SK-N-SH treated with all-trans-retinoic acid at 6 μM for 48 hours (cell line): ENCODE measurements at regions not wholly inside any gene's neighbourhood (a gene's known extent, or its start where the extent isn't known, plus 50 kb on each side); places are given as distances from the start of the nearest gene placed in this dataset.

Source experiments
- ATAC-seq: fragments of 200-7000 bp; cut with Tn5 transposase; 3 replicates; pipeline ENCODE4 v1.9.1; 2020; ENCODE audit warnings: mild to moderate bottlenecking, moderate library complexity
- ARNTL ChIP-seq: fragments of 450-650 bp; formaldehyde crosslinking; IDR thresholded peaks from 2 replicates; pipeline ENCODE4 v1.5.0; 2020; ENCODE audit warnings: low read depth, mild to moderate bottlenecking, moderate library complexity, borderline replicate concordance
- BACH2 ChIP-seq: fragments of 250-450 bp; sonication (Bioruptor Pico); IDR thresholded peaks from 2 replicates; pipeline ENCODE4 v1.9.0; 2021; ENCODE audit warnings: mild to moderate bottlenecking, borderline replicate concordance
- CREB5 ChIP-seq: fragments of 250-450 bp; sonication (Bioruptor Pico); IDR thresholded peaks from 2 replicates; pipeline ENCODE4 v1.5.1; 2020; ENCODE audit warnings: low read depth, mild to moderate bottlenecking, moderate library complexity
- CSRNP3 ChIP-seq: fragments of 250-450 bp; sonication (Bioruptor Pico); IDR thresholded peaks from 2 replicates; pipeline ENCODE4 v1.5.1; 2021; ENCODE audit warnings: mild to moderate bottlenecking, moderate library complexity
- ESRRG ChIP-seq: fragments of 250-450 bp; sonication (Bioruptor Pico); IDR thresholded peaks from 2 replicates; pipeline ENCODE4 v1.6.1; 2021; ENCODE audit warnings: mild to moderate bottlenecking
- GLIS3 ChIP-seq: fragments of 250-450 bp; sonication (Bioruptor Pico); IDR thresholded peaks from 2 replicates; pipeline ENCODE4 v1.5.0; 2020; ENCODE audit warnings: mild to moderate bottlenecking, moderate library complexity
- ISL1 ChIP-seq: fragments of 250-450 bp; sonication (Bioruptor Pico); IDR thresholded peaks from 2 replicates; pipeline ENCODE4 v2.1.2; 2022; ENCODE audit warnings: mild to moderate bottlenecking, moderate library complexity
- OSR1 ChIP-seq: fragments of 250-450 bp; sonication (Bioruptor Pico); IDR thresholded peaks from 2 replicates; pipeline ENCODE4 v1.8.0; 2022; ENCODE audit warnings: moderate library complexity, mild to moderate bottlenecking, inconsistent platforms
- POU6F1 ChIP-seq: fragments of 250-450 bp; sonication (Bioruptor Pico); IDR thresholded peaks from 2 replicates; pipeline ENCODE4 v1.8.0; 2021; ENCODE audit warnings: low read depth, mild to moderate bottlenecking, moderate library complexity, borderline replicate concordance
- PPARA ChIP-seq: fragments of 250-450 bp; sonication (Bioruptor Pico); IDR thresholded peaks from 2 replicates; pipeline ENCODE4 v1.5.0; 2020; ENCODE audit warnings: mild to moderate bottlenecking, borderline replicate concordance
- RARB ChIP-seq: fragments of 250-450 bp; sonication (Bioruptor Pico); IDR thresholded peaks from 2 replicates; pipeline ENCODE4 v1.8.0; 2021; ENCODE audit warnings: mild to moderate bottlenecking, moderate library complexity
- SNAI2 ChIP-seq: fragments of 250-450 bp; sonication (Bioruptor Pico); IDR thresholded peaks from 2 replicates; pipeline ENCODE4 v1.5.0; 2020; ENCODE audit warnings: mild to moderate bottlenecking, moderate library complexity
- TCF4 ChIP-seq: fragments of 250-450 bp; sonication (Bioruptor Pico); IDR thresholded peaks from 2 replicates; pipeline ENCODE4 v1.8.0; 2021; ENCODE audit warnings: mild to moderate bottlenecking, moderate library complexity, borderline replicate concordance
- TOX ChIP-seq: fragments of 250-450 bp; sonication (Bioruptor Pico); IDR thresholded peaks from 2 replicates; pipeline ENCODE4 v1.8.0; 2021; ENCODE audit warnings: mild to moderate bottlenecking, moderate library complexity, borderline replicate concordance
- TSHZ2 ChIP-seq: fragments of 250-450 bp; sonication (Bioruptor Pico); IDR thresholded peaks from 2 replicates; pipeline ENCODE4 v1.5.0; 2020; ENCODE audit warnings: mild to moderate bottlenecking, moderate library complexity
- ZC3H10 ChIP-seq: fragments of 250-450 bp; sonication (Bioruptor Pico); IDR thresholded peaks from 2 replicates; pipeline ENCODE4 v1.5.1; 2021; ENCODE audit warnings: mild to moderate bottlenecking, moderate library complexity
- ZFP30 ChIP-seq: fragments of 450-650 bp; formaldehyde crosslinking; IDR thresholded peaks from 2 replicates; pipeline ENCODE4 v1.5.0; 2022; ENCODE audit warnings: mild to moderate bottlenecking, moderate library complexity
- ZNF565 ChIP-seq: fragments of 450-650 bp; formaldehyde crosslinking; conservative IDR thresholded peaks from 2 replicates; pipeline ENCODE4 v1.5.0; 2020; ENCODE audit warnings: low read depth, mild to moderate bottlenecking, moderate library complexity
- ZNF70 ChIP-seq: fragments of 450-650 bp; formaldehyde crosslinking; IDR thresholded peaks from 2 replicates; pipeline ENCODE4 v1.5.0; 2020; ENCODE audit warnings: mild to moderate bottlenecking, moderate library complexity
- ZNF8 ChIP-seq: fragments of 450-650 bp; formaldehyde crosslinking; IDR thresholded peaks from 2 replicates; pipeline ENCODE4 v1.5.0; 2020; ENCODE audit warnings: mild to moderate bottlenecking, moderate library complexity
- TF ChIP-seq, protein P1 (sequence below): fragments of 250-450 bp; sonication (Bioruptor Pico); IDR thresholded peaks from 2 replicates; pipeline ENCODE4 v1.8.0; 2020; ENCODE audit warnings: mild to moderate bottlenecking, moderate library complexity, borderline replicate concordance

GRCh38 chr4:189362364-189362763 lies 578.3 kb upstream of the FRG1 start (continued):
- TF ChIP-seq ZNF8 (CRISPR knock-in tag), result no peak

GRCh38 chr4:189364032-189364449 lies 576.6 kb upstream of the FRG1 start:
- no peak for ATAC-seq
- TF ChIP-seq ARNTL (CRISPR knock-in tag), result no peak
- no peak for TF ChIP-seq ESRRG
- TF ChIP-seq TCF4 (CRISPR knock-in tag), result no peak
- TF ChIP-seq CSRNP3 (CRISPR knock-in tag), result no peak
- TF ChIP-seq ZFP30, result no peak
- no peak for TF ChIP-seq BACH2 (CRISPR knock-in tag)
- no peak for TF ChIP-seq TSHZ2 (CRISPR knock-in tag)
- no peak for TF ChIP-seq SNAI2 (CRISPR knock-in tag)
- no peak for TF ChIP-seq TOX (CRISPR knock-in tag)
- no peak for TF ChIP-seq CREB5 (CRISPR knock-in tag)
- TF ChIP-seq ZNF70, result no peak
- TF ChIP-seq OSR1 (CRISPR knock-in tag), result no peak
- no peak for TF ChIP-seq RARB (CRISPR knock-in tag)
- TF ChIP-seq GLIS3, result no peak
- no peak for TF ChIP-seq ZC3H10 (CRISPR knock-in tag)
- no peak for TF ChIP-seq ZNF565 (CRISPR knock-in tag)
- TF ChIP-seq, protein P1, sequence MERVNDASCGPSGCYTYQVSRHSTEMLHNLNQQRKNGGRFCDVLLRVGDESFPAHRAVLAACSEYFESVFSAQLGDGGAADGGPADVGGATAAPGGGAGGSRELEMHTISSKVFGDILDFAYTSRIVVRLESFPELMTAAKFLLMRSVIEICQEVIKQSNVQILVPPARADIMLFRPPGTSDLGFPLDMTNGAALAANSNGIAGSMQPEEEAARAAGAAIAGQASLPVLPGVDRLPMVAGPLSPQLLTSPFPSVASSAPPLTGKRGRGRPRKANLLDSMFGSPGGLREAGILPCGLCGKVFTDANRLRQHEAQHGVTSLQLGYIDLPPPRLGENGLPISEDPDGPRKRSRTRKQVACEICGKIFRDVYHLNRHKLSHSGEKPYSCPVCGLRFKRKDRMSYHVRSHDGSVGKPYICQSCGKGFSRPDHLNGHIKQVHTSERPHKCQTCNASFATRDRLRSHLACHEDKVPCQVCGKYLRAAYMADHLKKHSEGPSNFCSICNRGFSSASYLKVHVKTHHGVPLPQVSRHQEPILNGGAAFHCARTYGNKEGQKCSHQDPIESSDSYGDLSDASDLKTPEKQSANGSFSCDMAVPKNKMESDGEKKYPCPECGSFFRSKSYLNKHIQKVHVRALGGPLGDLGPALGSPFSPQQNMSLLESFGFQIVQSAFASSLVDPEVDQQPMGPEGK, result no peak
- TF ChIP-seq ISL1, result no peak
- no peak for TF ChIP-seq PPARA (CRISPR knock-in tag)

- ATAC-seq, result no peak
- TF ChIP-seq ZC3H10 (CRISPR knock-in tag) (no peak), TCF4 (CRISPR knock-in tag) (no peak), POU6F1 (CRISPR knock-in tag) (no peak), ZNF8 (CRISPR knock-in tag) (no peak), ZNF565 (CRISPR knock-in tag) (no peak), TSHZ2 (CRISPR knock-in tag) (no peak), PPARA (CRISPR knock-in tag) (no peak)
These were observed 575.2 kb upstream of the FRG1 start for GRCh38 chr4:189365451-189365850.
